AG08396 (cell line): ENCODE measurements at regions not wholly inside any gene's neighbourhood (a gene's known extent, or its start where the extent isn't known, plus 50 kb on each side); places are given as distances from the start of the nearest gene placed in this dataset.

Source experiments
- DNase-seq: peaks from one replicate; pipeline ENCODE4 v3.0.0; 2012; ENCODE audit warnings: low spot score, mixed read lengths

GRCh38 chr3:168582503-168582902 lies 486.8 kb upstream of the GOLIM4 start:
- no peak for DNase-seq

GRCh38 chr3:168581771-168582225 lies 486.1 kb upstream of the GOLIM4 start:
- DNase-seq = no peak

GRCh38 chr3:168579010-168579409 lies 483.3 kb upstream of the GOLIM4 start:
- no peak for DNase-seq

DNA sequence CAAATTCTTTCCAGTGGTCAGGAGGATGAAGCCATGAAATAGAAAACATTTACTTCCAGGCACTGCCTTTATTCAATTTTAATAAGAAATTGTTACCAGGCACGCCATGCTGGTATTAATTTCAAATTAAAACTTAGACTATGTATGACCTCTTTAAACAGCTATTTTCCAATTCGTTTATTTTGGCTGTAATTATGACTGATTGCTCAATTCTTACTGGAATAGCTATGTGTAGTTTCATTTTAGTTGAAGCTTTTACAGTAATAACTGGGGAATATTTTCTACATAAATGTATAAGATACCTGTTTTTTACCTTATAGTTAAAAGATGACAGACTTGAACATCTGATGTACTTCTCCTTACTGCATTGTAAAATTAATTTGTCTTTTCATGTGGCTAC lies 480.0 kb upstream of the GOLIM4 start:
- DNase-seq = no peak

GRCh38 chr3:168574455-168575158 lies 478.9 kb upstream of the GOLIM4 start:
- no peak for DNase-seq

DNA sequence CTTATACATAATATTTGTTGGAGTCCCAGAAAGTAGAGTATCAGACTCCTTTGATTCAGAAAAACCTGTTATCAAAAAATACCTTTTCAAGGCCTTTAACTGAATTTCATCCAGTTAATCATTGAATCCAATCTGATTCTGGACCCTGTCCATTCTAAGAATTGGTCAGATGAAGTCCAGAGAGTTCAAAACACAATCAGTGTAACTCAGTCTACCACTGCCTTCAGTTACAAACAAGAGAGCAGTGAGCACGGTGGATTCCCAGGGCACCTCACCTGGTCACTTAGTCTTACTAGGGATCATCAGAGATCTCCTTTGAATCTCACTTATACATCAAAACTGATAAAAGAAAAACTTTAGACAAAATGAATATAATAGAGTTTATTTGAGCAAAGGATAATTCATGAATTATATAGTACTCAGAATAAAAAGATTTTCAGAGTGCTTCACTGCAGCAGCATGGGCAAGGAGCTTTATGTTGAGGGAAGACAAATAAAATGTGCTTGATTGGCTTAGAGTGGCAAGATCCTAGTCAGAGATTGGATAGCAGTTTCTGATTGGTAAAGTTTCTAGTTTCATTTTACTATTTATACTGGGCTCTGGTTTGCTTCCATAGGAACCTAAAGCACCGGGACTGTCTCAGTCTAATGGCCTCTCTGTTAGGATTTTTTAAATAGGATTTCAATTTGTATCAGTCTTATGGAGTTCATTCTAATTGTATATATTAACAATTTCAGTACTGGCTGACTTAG lies 474.9 kb upstream of the GOLIM4 start:
- DNase-seq = no peak

DNA sequence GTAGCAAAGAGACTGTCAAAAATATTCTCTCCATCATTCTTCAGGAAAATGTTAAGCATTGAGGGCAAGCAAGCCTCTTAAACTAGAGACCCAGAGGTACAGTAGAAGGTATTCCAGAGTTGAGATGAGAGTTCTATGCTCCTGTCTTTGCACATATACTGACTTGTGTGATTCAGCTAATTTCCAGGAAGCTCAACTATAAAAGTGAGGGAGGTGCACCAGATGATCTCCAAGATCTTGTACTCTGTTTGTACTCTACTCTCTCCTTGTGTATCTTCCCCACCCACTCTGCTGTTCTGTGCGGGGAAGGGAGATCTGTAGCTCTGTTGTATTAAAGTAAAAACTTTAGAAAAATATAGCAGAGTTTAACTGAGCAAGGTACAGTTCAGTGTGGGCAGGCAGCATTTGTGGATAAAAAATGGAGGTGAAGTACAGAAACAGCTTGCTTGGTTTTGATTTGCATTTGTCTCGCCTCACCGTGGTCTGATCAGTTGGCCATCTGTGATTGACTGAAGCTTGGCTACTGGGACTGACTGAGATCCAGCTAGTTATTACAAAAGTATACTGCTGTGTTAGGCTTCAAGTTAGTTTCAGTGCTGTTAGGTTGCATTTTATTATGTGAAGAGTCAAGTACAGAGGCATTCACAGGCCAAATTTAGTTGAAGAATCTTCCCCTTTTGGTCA lies 463.1 kb upstream of the GOLIM4 start:
- no peak for DNase-seq

DNA sequence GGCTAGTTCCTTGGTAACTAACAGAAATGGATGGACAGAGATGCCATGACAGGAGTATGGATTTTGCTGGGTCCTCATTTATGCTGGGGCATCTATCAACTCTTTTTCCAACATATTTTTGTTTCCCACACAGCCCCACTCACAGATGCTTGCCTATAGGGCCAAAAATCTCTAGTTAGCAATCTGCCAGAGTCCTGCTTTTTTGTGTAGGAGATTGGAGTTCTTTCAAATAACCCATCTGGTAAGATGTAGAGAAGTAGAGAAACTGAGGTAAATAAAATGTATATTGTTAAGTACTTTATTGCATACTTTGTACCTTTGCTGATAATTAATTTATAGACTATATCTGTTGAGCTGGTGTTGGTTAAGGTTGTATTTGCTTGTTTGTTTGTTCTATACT lies 456.5 kb upstream of the GOLIM4 start:
- no peak for DNase-seq

GRCh38 chr3:168548719-168549118 lies 453.0 kb upstream of the GOLIM4 start:
- no peak for DNase-seq

DNA sequence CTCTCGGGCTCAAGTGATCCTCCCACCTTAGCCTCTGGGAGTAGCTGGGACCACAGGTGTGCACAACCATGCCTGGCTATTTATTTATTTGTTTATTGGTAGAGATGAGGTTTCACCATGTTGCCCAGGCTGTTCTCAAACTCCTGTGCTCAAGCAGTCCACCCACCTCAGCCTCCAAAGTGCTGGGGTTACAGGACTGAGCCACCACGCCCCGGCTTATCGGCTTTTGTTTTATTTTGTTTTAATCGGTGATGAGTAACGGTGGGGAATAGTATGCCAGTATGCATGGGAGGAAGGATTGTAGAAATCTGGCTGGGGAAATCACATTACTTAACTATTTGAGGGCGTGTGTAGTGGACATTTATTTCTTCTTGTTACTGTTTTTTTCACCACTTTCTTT lies 451.0 kb upstream of the GOLIM4 start:
- no peak for DNase-seq

- DNase-seq = peak; percentile 10
Measured at GRCh38 chr3:168545591-168545990, 449.9 kb upstream of the GOLIM4 start.

DNA sequence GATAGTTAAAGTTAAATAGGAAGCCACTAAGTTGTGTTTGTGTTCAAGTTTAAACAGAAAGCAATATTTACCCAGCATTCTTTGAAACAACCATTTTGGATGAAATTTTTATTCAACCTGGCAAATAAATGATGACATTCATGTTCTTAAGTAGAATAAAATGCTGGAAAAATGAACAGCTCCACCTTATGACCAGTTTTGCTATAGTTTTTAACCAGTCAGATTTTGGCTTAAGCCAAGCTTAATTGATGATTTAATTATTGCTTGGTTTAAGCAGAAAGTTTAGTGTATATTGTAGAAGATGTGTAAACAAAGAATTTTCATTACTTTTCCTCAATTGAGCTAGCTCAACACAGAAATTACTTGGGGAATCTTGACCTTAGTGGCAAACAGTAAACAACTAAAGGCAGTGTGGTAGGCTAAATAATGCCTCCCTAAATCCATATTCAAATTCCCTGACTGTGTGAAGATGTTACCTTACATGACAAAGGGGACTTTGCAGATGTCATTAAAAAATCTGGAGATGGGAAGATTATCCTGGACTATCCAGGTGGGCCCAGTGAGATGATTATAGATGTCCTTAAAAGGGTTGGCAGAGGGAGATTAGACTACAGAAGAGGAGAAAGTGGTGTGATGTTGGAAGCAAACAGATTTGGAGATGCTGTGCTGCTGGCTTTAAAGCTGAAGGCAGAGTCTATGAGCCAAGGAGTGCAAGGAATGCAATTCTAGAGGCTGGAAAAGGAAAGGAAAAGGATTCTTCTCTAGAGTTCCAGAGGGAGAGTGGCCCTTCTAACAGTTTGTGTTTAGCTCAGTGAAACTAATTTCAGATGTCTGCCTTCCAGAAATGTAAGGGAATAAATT lies 448.6 kb upstream of the GOLIM4 start:
- no peak for DNase-seq

GRCh38 chr3:168540726-168541125 lies 445.0 kb upstream of the GOLIM4 start:
- no peak for DNase-seq

GRCh38 chr3:168539909-168540308 lies 444.2 kb upstream of the GOLIM4 start:
- DNase-seq = no peak

DNA sequence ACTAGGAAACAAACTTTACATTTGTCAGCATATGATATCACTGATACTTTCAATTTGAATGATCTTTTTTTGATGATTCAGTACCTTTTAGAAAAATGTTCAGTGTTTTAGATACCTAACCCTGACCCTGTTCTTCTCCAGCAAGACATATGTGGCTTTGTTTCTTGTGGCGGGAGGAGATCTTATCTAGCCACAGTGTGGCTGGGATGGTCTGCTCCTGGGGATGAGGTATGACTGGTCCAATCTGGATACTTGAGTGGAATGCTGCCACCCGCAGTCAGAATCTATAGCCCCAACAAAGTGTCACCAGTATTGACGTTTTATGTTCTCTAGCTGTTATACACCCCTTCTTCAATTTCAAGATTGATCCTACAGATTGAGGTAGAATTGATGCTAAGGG lies 439.0 kb upstream of the GOLIM4 start:
- no peak for DNase-seq

GRCh38 chr3:168533600-168533999 lies 437.9 kb upstream of the GOLIM4 start:
- DNase-seq = no peak

- DNase-seq = no peak
Measured at GRCh38 chr3:168532135-168532534, 436.4 kb upstream of the GOLIM4 start.

GRCh38 chr3:168531116-168531515 lies 435.4 kb upstream of the GOLIM4 start:
- no peak for DNase-seq

DNA sequence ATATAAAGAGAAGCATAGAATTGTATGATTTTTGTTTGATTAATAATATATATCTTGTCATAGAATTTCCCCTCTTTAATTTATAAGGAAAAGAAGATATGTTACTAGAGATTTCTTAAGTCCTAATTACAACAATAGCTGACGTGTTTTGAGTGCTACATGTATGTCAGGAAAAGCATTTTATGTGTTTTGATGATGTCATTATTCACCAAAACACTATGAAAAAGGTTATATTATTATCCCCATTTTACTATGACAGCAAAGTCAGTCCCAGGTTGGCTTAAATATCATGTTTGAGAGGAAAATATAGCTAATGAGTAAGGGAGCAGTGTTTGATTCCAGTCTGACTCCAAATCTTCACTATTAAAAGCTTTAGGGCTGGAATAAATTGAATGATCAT lies 428.4 kb upstream of the GOLIM4 start:
- DNase-seq = no peak

DNA sequence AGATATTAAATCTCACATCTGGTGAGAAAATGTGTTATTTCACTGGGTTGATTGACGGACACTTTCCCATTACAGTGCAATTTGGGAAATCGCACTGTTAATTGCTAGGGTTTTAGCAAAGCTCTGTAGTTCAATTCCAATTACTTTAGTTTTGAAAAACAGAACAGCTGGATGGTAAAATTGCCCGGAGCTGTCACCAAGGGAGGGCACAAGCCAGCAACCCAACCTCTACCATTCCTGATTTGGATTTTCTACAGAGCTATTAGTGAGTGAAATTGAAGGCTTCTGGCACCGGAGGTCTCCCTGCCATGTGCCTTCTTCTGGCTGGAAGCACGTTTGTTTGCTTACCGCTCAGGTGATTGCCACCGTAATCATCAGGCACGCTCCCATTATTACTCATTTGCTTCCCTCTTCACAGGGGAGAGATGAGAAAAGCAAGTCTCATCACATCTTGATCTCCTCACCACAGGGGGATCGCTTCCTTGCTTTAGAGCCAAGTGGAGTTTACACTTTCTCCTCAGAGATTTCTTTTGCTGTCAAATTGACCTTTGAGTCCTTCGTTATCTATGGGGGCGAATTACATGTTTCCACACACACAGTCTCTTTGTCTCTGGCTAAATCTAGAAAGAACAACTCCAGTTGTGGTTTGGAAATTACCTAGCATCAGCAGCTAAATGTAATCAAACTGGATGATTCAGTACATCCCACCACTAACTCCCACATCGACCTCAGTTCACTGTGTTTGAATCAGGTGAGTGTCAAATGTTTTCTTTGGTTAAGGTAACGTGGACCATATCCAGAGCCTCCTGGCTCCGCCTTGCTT lies 421.7 kb upstream of the GOLIM4 start:
- no peak for DNase-seq

- no peak for DNase-seq
Measured at GRCh38 chr3:168514252-168514651, 418.5 kb upstream of the GOLIM4 start.
